COR-L47 (cell line): ENCODE measurements at regions not wholly inside any gene's neighbourhood (a gene's known extent, or its start where the extent isn't known, plus 50 kb on each side); places are given as distances from the start of the nearest gene placed in this dataset.

Experiments
- DNase-seq: peaks from one replicate; lab custom pipeline; 2025; lab: John Stamatoyannopoulos, UW

- DNase-seq = no peak
These were observed 159.6 kb downstream of the HAPSTR1 start for GRCh38 chr16:9251026-9251425.

GRCh38 chr16:9254863-9255262 lies 163.4 kb downstream of the HAPSTR1 start:
- DNase-seq = no peak

- DNase-seq = no peak
These were observed 164.8 kb downstream of the HAPSTR1 start for GRCh38 chr16:9256196-9256595.

GRCh38 chr16:9257843-9258242 lies 166.4 kb downstream of the HAPSTR1 start:
- DNase-seq = no peak

GRCh38 chr16:9258423-9259051 lies 167.1 kb downstream of the HAPSTR1 start:
- DNase-seq = peak; percentile 13

- DNase-seq = no peak
These were observed 168.6 kb downstream of the HAPSTR1 start for GRCh38 chr16:9259914-9260608.

- no peak for DNase-seq
These were observed 169.2 kb downstream of the HAPSTR1 start for GRCh38 chr16:9260666-9261065.

GRCh38 chr16:9261376-9261775 lies 169.9 kb downstream of the HAPSTR1 start:
- DNase-seq = no peak

GRCh38 chr16:9262941-9263715 lies 171.7 kb downstream of the HAPSTR1 start:
- DNase-seq = no peak

GRCh38 chr16:9264067-9264466 lies 172.6 kb downstream of the HAPSTR1 start:
- no peak for DNase-seq

GRCh38 chr16:9268446-9268845 lies 177.0 kb downstream of the HAPSTR1 start:
- DNase-seq = no peak

- DNase-seq = no peak
These were observed 179.0 kb downstream of the HAPSTR1 start for GRCh38 chr16:9270424-9270823.

GRCh38 chr16:9270941-9271340 lies 179.5 kb downstream of the HAPSTR1 start:
- no peak for DNase-seq

GRCh38 chr16:9271841-9272240 lies 180.4 kb downstream of the HAPSTR1 start:
- DNase-seq = no peak

- DNase-seq = no peak
These were observed 183.9 kb downstream of the HAPSTR1 start for GRCh38 chr16:9275377-9275776.

GRCh38 chr16:9275816-9276354 lies 184.4 kb downstream of the HAPSTR1 start:
- DNase-seq = no peak

- DNase-seq = no peak
These were observed 188.0 kb downstream of the HAPSTR1 start for GRCh38 chr16:9279291-9280068.

GRCh38 chr16:9280069-9280466 lies 188.6 kb downstream of the HAPSTR1 start:
- DNase-seq = no peak

- DNase-seq = no peak
These were observed 195.5 kb downstream of the HAPSTR1 start for GRCh38 chr16:9286930-9287329.

GRCh38 chr16:9296271-9296590 lies 204.8 kb downstream of the HAPSTR1 start:
- no peak for DNase-seq

GRCh38 chr16:9297437-9298113 lies 206.1 kb downstream of the HAPSTR1 start:
- peak; percentile 24 for DNase-seq

- DNase-seq = no peak
These were observed 208.8 kb downstream of the HAPSTR1 start for GRCh38 chr16:9300252-9300651.
